ENCODE measurements at regions not wholly inside any gene's neighbourhood (a gene's known extent, or its start where the extent isn't known, plus 50 kb on each side); places are given as distances from the start of the nearest gene placed in this dataset.

DNA sequence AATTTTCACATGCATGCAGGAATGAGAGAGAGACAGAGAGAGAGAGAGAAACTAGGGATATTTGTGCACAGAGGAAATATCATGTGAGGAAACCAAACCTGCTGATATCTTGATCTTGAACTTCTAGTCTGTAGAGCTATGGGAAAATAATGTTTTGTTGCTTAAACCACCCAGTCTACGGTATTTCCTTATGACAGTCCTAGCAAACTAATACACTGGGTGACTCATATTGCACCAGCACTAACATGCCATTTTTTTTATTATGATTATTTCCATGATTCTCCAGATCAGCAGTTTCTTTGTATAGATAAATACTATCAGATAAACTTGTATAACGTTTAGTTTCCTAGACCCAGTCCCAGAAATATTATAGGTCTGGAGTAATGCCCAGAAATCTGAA, 1259.0 kb downstream of the ZPLD1 start:
- H3K9me3 ChIP-seq (ENCODE audit: control insufficient read depth in 4 of 4, insufficient read depth in 3 of 4, low read length in 3 of 4) = peaks cover 0 to 6% (median 3%) of the 10 kb centered on the region in 4 donors
- ATAC-seq (ENCODE audit: insufficient read depth, low FRiP score) = no peak
- WGBS, 2 donors = 48 to 84% methylated on average over 2 of the region's 2 CpGs

DNA sequence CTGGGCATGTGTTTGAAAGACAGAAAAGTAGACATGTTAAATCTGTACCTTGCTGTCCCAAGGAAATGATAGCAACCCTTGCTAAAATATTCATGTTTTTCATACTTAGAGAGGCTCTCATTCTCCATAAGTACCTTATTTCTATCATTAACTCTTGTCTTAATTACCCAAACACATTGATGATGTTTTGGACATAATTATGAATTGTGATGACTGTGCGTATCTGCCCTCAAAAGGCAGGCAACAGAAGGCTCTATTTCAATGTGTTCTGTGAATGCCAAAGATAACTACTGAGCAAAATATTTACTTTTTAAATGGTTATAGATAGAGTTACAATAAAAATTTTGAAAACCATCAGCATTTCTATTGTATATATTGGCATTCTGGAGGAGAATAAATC, 1263.8 kb downstream of the ZPLD1 start:
- Histone ChIP-seq H3K4me1 (ENCODE audit: control insufficient read depth in 5 of 5, insufficient read depth in 5 of 5, low read length in 5 of 5) (no peaks in the 10 kb centered on the region), H3K27me3 (ENCODE audit: control insufficient read depth in 3 of 3, insufficient read depth in 3 of 3, low read length in 2 of 3) (no peaks in the 10 kb centered on the region), H3K9me3 (ENCODE audit: control insufficient read depth in 4 of 4, insufficient read depth in 3 of 4, low read length in 3 of 4) (no peaks in the 10 kb centered on the region), H3K9ac (ENCODE audit: insufficient read depth in 1 of 2, low read length in 2 of 2) (no peak overlapping the region), H3K27ac (ENCODE audit: low read depth in 1 of 2, low read length in 1 of 2) (no peak overlapping the region), H3K36me3 (ENCODE audit: control insufficient read depth in 4 of 4, insufficient read depth in 4 of 4, low read length in 4 of 4) (no peaks in the 10 kb centered on the region), H3K4me3 (no peak overlapping the region)
- TF ChIP-seq, protein P1, sequence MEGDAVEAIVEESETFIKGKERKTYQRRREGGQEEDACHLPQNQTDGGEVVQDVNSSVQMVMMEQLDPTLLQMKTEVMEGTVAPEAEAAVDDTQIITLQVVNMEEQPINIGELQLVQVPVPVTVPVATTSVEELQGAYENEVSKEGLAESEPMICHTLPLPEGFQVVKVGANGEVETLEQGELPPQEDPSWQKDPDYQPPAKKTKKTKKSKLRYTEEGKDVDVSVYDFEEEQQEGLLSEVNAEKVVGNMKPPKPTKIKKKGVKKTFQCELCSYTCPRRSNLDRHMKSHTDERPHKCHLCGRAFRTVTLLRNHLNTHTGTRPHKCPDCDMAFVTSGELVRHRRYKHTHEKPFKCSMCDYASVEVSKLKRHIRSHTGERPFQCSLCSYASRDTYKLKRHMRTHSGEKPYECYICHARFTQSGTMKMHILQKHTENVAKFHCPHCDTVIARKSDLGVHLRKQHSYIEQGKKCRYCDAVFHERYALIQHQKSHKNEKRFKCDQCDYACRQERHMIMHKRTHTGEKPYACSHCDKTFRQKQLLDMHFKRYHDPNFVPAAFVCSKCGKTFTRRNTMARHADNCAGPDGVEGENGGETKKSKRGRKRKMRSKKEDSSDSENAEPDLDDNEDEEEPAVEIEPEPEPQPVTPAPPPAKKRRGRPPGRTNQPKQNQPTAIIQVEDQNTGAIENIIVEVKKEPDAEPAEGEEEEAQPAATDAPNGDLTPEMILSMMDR (IDR thresholded peaks at IDR 0.05; ENCODE audit: control extremely low read depth, extremely low read depth) = no peak
- no peak for ATAC-seq (ENCODE audit: insufficient read depth, low FRiP score)
- no peak for DNase-seq
- 82 to 95% methylated on average over 1 of the region's 1 CpG for WGBS, 2 donors

More for the DNA sequence above, 1259.0 kb downstream of the ZPLD1 start:
- Histone ChIP-seq H3K4me3 (no peak overlapping the region), H3K9ac (ENCODE audit: insufficient read depth in 1 of 2, low read length in 2 of 2) (no peak overlapping the region), H3K27me3 (ENCODE audit: control insufficient read depth in 3 of 3, insufficient read depth in 3 of 3, low read length in 2 of 3) (no peaks in the 10 kb centered on the region), H3K36me3 (ENCODE audit: control insufficient read depth in 4 of 4, insufficient read depth in 4 of 4, low read length in 4 of 4) (no peaks in the 10 kb centered on the region), H3K27ac (ENCODE audit: low read depth in 1 of 2, low read length in 1 of 2) (no peak overlapping the region), H3K4me1 (ENCODE audit: control insufficient read depth in 5 of 5, insufficient read depth in 5 of 5, low read length in 5 of 5) (no peaks in the 10 kb centered on the region)
- TF ChIP-seq, protein P1 (IDR thresholded peaks at IDR 0.05; ENCODE audit: control extremely low read depth, extremely low read depth) = no peak
- DNase-seq = no peak

DNA sequence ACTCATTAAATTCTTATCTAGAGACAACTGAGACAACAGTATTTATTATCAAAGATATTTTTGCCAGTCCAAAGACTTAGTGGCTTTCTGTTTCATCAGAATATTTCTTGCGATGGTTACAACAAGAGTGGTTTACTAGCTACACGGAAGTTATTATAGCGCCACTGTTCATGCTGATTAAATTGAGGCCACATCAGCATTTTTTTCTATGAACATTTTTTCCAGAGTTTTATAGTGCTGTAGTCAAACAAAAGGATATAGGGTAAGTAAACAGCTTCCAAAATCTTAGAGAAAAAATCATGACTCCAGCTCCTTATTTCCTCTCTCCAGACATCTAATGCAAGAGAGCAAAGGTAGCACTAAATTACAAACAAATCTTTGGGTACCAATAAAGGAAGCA, 1264.4 kb downstream of the ZPLD1 start:
- Histone ChIP-seq H3K9me3 (ENCODE audit: control insufficient read depth in 4 of 4, insufficient read depth in 3 of 4, low read length in 3 of 4) (no peaks in the 10 kb centered on the region), H3K4me3 (no peak overlapping the region), H3K9ac (ENCODE audit: insufficient read depth in 1 of 2, low read length in 2 of 2) (no peak overlapping the region), H3K4me1 (ENCODE audit: control insufficient read depth in 5 of 5, insufficient read depth in 5 of 5, low read length in 5 of 5) (no peaks in the 10 kb centered on the region), H3K27me3 (ENCODE audit: control insufficient read depth in 3 of 3, insufficient read depth in 3 of 3, low read length in 2 of 3) (no peaks in the 10 kb centered on the region), H3K36me3 (ENCODE audit: control insufficient read depth in 4 of 4, insufficient read depth in 4 of 4, low read length in 4 of 4) (no peaks in the 10 kb centered on the region), H3K27ac (ENCODE audit: low read depth in 1 of 2, low read length in 1 of 2) (no peak overlapping the region)
- TF ChIP-seq, protein P1 (IDR thresholded peaks at IDR 0.05; ENCODE audit: control extremely low read depth, extremely low read depth) = no peak
- 73 to 92% methylated on average over 3 of the region's 3 CpGs for WGBS, 2 donors
- DNase-seq = no peak
- ATAC-seq (ENCODE audit: insufficient read depth, low FRiP score) = no peak

DNA sequence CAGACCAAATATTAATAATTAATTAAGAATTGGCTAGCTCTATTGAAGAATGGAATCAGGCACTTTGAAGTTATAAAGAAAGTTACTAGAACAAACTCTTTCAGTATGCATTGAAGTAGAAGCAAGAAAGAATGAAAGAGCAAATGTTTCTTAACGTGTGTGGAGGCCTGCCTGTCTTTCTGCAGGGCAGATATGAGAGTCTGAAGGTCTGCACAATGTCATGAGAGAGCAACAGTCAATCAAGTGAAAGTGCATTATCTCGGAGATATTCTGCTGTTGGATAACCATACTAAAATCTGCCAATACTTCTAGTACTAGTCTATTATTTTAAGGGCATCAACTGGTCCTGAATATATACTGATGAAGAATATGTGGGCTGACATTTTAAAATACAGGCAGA, 1270.8 kb downstream of the ZPLD1 start:
- TF ChIP-seq, protein P1 (IDR thresholded peaks at IDR 0.05; ENCODE audit: control extremely low read depth, extremely low read depth) = no peak
- Histone ChIP-seq H3K36me3 (ENCODE audit: control insufficient read depth in 4 of 4, insufficient read depth in 4 of 4, low read length in 4 of 4) (no peaks in the 10 kb centered on the region), H3K4me1 (ENCODE audit: control insufficient read depth in 5 of 5, insufficient read depth in 5 of 5, low read length in 5 of 5) (no peaks in the 10 kb centered on the region), H3K27ac (ENCODE audit: low read depth in 1 of 2, low read length in 1 of 2) (no peak overlapping the region), H3K9me3 (ENCODE audit: control insufficient read depth in 4 of 4, insufficient read depth in 3 of 4, low read length in 3 of 4) (no peaks in the 10 kb centered on the region), H3K4me3 (no peak overlapping the region), H3K9ac (ENCODE audit: insufficient read depth in 1 of 2, low read length in 2 of 2) (no peak overlapping the region), H3K27me3 (ENCODE audit: control insufficient read depth in 3 of 3, insufficient read depth in 3 of 3, low read length in 2 of 3) (no peaks in the 10 kb centered on the region)
- WGBS, 2 donors = 52 to 63% methylated on average over 2 of the region's 2 CpGs
- DNase-seq = no peak
- no peak for ATAC-seq (ENCODE audit: insufficient read depth, low FRiP score)

All from lung (tissue), 11 donors.